Right renal pelvis (tissue), 4 donors: ENCODE measurements at regions not wholly inside any gene's neighbourhood (a gene's known extent, or its start where the extent isn't known, plus 50 kb on each side); places are given as distances from the start of the nearest gene placed in this dataset.

Source experiments
- DNase-seq, 4 donors: peaks; one replicate each; pipeline ENCODE4 v3.0.0-alpha.2; 2013; ENCODE audit warnings: low read depth in 4 of 4, low spot score in 3 of 4, missing footprints in 1 of 4

DNA sequence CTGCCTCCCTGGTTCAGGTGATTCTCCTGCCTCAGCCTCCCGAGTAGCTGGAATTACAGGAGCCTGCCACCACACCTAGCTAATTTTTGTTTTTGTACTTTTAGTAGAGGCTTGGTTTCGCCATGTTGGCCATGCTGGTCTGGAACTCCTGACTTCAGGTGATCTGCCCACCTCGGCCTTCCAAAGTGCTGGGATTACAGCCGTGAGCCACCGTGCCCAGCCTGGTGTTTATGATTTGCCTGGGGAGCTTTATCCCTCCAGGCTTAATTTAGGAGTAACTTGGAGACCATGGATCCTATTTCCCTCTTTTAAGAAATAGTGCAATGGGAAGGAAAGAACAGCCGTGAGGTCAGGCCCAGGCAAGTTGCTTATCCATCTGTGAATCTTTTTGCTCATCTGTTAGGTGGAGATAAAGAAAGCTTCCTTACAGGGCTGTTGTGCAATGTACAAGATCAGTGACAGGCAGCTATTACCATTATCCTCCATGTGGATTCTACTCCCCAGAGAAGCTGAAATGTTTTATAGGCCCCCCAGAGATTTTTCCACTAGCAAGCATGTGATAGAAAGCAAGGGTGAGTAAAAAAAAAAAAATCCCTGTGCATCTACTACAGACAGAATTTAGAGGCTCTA lies 104.9 kb upstream of the MGAT5 start:
- no peak for DNase-seq

DNA sequence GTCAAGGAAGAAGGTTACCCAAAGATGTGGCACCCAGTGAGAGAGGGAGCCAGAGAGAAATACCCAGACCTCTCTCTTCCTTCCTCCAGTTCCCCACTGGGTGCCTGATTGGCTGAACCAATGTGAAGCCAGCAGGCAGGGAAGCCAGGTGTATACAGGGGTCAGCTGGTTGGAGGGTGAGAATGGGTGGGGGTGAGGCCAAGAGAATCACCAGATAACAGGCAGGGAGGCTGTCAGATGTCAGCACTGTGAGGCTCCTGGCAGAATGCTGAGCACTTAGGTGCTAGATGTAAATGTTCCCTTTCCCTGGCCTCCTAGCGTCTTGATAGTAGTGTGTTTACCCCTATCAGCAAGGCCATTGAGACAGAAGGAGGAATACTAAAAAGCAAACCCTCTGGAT lies 104.0 kb upstream of the MGAT5 start:
- DNase-seq: no peak

DNA sequence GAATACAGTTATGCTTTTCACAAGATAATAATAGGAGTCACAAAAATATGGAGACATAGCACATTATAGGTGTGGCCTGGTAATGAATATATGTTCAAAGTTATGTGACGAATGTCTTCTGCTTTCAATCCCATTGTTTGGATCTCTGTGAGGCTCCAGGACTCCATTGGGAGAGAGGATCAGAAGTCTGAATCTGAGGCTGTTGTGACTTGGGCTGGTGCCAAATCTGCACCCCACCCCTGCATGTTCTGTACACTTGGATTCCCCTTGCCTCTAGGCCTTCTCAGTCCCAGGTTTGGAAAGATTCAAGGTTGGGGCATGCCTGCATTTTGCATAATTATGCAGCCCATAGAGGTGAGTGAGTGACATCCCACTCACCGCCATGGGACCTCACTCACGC lies 103.1 kb upstream of the MGAT5 start:
- no peak for DNase-seq

DNA sequence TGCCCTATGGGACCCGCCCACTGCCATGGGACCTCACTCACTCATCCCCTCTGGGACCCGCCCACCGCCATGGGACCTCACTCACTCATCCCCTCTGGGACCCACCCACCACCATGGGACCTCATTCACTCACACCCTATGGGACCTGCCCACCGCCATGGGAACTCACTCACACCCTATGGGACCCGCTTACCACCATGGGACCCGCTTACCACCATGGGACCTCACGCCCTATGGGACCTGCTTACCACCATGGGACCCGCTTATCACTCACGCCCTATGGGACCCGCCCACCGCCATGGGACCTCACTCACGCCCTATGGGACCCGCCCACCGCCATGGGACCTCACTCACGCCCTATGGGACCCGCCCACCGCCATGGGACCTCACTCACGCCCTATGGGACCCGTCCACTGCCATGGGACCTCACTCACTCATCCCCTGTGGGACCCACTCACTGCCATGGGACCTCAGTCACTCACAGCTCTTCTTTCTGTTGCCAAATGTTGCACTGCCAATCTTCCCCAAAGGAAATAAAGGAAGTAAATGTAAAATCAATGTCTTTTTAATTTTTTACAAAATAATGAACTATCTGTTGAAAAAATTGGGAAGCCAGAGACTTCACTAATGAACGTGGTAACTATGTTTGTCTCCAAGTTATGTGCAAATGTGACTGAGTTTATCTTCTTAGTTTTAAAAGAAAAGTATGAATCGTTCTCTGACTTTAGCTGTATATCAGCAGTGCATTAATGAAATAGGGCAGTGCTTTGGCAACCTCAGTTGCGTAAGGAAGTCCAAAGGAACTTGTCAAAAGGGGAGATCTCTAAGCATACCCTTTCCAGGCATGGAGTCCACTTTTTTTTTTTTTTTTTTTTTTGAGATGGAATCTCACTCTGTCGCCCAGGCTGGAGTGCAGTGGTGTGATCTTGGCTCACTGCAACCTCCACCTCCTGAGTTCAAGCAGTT lies 101.5 kb upstream of the MGAT5 start:
- DNase-seq: no peak

DNA sequence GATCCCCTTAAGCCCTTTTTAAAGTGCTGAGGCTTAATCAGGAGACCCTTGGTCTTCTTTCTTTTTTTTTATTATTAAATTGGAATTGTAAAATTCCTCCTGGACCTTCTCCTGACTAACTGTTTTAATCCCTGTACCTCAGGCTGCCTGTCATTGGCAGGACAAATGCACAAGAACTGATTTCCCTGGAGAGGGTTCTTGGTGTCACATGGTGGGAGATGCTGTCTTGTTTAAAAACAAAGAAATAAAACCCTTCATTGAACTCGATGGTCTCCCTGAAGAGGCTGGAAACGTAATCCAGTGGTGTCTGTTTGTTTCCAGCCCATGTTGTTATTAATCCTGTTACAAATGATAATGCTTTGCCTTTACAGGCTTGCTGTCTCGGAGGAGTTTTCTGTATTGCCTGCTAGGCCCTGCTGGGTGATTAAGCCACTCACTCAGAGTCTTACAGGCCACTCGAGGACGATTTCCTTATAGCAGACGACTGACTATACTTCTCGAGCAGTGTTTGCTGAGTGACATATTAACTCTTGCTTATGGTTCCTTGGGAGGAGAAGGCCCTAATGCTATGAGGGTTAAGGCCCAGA lies 100.5 kb upstream of the MGAT5 start:
- no peak for DNase-seq

DNA sequence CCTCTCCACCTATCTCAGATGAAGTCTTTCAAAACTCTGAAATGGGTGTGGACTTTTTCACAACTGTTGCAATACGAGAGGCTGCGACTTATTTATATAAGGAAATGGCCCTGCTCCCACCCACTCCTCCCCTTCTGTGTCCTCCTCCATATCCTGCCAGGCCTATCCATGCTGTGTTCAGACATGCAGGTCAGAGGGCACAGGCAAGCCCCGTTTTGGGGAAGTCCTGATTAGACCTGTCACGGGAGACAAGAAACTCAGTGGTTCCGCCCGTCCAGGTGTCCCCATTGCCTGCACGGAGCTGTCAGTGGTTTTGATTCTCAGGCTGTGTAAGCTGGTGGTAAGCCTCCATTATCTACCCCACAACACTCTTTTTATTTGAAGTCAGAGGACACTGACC lies 99.6 kb upstream of the MGAT5 start:
- DNase-seq: no peak

DNA sequence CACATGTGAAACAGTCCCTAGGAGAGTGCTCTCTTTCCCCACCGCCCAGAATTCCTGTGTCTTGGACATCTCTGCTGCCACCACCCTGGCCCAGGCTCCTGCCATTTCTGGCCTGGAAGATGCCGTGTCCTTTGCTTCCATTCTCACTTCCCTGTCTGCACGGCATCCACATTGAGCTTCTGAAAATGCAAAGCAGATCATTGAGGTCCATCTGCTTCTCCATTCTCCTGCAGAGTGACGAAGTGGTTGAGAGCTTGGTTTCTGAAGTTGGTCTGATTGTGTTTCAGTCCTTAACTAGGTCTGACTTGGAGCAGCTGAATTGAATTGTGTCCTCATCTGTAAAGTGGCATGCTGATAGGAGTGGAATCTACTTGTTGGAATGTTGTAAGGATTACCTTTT lies 98.7 kb upstream of the MGAT5 start:
- DNase-seq: no peak

DNA sequence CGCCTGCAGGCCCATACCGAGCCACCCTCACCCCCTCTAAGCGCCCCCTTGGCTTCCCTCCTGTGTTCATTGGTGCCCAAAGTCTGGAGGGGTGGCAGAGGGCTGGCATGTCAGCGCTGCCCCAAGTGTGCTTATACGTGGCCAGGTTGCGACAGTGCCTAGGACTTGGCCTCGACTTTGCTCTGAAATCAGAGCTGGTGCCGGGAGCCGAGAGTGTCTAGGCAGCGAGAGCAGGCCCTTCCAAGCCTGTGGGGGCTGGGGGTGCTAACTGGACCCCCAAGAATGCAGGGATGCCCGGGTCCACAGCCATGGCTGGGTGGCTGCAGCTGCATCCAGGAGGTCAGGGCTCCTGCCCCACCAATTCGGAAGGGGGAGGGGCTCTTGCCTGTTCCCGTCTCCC lies 95.6 kb upstream of the MGAT5 start:
- no peak for DNase-seq

DNA sequence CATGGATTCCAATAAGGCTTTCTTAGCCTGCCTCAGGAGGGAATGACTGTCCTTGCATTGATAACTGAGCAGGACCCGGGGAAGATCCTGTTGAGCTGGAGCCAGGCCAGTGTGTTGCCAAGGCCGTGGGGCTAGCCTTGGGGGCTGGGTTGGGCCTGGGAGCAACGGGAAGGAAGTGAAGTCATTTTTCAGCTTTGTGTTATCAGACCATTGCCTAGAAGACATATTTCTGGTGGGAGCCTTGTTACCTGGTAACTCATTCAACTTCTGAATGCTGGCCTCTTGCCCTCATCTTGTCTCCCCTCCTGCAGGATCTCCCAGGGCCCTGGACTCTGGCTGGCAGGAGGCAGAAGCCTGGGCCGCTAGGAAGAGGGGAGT lies 92.7 kb upstream of the MGAT5 start:
- DNase-seq: no peak

DNA sequence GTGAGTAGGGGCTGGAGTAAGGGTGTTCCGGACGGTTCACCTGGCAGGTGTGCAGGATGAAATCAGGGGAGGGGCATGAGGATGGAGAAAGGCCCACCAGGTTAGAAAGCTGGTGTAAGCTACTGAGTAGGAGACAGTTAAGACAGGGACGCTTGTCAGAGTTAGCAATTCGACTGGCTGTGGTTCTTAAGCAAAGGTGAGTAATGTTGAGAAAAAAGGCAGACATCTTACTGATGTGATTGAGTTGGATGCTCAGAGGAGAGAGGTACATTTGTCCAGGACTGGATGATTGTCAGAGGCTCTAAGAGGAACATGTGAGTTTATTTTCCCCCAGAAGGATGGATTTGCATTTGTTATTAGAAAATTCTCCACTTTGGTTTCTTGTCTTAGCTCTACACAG lies 90.5 kb upstream of the MGAT5 start:
- no peak for DNase-seq

DNA sequence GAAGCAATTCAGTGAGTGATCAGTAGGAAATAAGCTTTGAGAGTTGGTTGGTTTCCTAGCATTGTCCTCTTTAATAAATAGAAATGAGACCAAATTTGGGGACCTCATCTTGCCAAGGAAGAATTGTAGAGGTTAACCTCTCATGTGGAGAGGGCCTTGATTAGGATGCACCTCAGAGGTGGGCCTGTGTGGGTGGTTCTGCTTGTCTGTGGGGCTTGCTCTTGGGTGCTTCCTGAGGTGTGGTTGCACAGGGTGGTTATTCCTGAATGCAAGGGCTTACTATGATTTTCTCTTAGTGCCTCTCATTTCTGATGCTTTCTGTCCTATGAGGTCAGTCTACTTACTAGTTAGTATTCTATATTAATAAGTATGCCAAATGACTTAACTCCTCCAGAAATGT lies 89.6 kb upstream of the MGAT5 start:
- no peak for DNase-seq

DNA sequence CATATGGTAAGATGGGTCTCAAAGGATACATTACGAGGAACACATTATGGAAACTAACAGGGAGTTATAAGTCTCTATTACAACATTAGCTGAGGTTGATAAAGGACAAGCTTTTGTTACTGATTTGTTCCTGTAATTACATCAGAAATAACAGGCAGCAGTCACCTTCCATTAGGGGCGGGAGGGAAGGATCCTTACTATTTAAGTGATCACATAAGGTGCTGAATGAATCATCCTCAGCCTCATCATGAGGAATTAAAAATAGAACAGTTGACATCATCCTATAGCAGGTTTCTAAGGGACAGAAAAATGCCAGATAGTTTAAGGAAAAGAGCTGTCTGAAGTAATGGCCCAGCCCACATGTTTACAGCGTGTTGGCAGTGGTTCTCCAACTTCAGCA lies 86.9 kb upstream of the MGAT5 start:
- DNase-seq: no peak

DNA sequence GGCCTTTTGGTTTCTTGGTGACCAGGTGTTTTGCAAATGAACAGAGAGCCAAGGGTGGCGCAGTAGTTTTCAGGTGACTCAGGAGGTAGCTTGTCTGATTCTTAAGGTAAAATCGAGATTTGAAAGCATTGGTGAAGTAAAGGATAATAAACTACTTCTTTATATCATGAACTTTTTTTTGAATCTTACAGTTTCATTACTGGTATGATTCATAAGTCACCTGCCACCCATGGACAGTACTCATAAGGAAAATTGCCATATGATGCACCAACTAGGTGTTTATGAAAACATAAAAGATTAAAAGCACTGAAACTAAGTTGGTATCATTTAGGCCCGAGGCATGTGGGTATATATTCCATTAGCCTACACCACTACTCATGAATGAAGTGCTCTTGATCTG lies 84.1 kb upstream of the MGAT5 start:
- no peak for DNase-seq

DNA sequence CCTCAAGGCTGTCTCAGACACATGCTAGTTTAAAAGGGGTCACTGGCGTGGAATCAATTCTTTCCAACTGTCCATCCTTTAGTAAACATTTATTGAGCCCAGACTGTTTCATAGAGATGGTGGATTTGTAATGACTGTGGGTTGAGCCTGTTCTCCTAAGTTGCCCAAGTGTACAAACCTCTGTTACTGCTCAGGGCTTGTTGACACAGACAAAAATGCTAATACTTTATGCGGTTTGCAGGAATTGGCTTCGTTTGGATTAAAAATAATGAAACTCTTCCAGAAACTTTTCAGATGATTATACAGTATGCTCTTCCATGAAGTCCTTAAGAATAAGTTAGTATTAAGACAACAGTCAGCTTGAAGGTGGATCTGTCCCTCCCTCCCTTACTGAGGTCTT lies 83.6 kb upstream of the MGAT5 start:
- DNase-seq: no peak

DNA sequence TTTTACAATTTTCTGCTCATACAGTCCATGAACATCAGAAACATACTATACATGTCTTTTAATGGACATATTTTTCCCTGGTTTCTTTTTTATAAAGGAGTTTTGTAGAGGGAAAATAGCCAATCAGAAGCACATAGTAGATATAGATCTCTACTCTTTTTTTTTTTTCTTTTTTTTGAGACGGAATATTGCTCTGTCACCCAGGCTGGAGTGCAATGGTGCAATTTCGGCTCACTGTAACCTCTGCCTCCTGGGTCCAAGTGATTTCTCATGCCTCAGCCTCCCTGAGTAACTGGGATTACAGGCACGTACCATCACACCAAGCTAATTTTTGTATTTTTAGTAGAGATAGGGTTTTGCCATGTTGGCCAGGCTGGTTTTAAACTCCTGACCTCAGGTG lies 83.2 kb upstream of the MGAT5 start:
- no peak for DNase-seq

DNA sequence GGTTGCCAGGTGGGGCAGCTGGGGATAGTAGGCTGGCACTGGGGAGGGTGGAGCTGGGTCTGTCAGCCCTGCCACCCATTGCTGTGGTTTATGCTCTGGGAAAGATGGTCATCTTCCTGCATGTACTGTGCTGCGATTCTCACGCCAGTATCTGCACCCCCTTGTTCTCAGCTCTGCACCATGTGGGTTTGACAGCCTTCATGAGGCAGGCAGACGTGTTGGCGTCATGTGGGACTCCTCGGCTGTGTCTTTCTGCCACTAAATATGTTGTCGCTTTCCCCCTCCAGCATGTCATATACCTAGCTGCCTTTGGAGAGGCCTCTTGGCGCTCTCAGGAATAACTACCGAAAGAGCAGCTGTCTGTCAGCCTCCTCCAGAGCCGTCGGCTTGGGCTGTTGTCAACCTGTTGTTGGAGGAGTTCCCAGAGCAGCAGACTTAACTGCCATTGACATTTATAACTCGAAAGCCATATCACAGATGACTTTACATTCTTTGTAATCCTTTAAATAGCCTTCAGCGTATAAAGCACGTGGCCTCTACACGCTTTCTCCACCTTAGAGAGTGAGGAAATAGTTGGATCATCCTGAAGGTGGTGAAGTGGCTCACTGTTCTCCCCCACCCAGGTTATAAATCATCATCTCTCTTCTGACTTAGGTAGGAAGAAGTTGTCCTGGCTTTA lies 80.4 kb upstream of the MGAT5 start:
- DNase-seq: no peak

DNA sequence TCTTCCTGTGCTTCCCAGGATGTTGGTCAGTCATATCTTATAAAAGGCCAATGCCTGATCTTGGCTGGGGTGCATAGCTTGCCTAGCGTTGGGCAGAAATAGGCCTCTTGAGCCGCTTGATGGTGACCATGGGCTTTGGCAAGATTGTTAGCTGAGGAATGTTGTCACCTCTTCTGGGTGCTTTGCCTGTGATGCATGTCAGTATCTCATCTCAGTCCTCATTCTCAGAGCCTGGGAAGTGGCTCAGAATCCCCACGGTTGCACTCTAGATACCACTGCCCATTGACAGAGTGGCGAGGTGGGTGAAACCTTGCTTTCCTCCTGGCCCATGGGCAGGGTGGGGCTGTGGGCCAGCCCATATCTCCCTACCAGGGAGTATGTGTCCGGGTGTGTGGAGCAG lies 79.2 kb upstream of the MGAT5 start:
- no peak for DNase-seq

DNA sequence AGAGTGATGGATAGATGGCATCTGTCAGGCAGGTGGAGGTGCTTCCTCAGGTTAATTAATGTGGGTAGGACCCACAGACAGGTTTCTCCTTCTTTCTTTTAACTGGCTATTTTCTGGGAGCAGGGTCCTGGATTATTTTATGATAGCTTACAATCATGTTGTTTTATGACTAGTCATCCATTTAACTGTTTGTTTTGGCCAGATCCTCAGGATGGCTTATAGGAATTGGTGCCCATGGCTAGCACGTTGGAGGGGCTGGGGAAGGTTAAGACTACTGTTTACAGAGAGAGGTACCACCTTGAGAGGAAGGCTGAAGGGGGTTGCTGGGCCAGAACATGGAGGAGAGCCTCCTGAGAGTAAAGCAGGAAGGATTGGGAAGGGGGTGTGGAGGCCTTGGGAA lies 78.0 kb upstream of the MGAT5 start:
- DNase-seq: no peak

DNA sequence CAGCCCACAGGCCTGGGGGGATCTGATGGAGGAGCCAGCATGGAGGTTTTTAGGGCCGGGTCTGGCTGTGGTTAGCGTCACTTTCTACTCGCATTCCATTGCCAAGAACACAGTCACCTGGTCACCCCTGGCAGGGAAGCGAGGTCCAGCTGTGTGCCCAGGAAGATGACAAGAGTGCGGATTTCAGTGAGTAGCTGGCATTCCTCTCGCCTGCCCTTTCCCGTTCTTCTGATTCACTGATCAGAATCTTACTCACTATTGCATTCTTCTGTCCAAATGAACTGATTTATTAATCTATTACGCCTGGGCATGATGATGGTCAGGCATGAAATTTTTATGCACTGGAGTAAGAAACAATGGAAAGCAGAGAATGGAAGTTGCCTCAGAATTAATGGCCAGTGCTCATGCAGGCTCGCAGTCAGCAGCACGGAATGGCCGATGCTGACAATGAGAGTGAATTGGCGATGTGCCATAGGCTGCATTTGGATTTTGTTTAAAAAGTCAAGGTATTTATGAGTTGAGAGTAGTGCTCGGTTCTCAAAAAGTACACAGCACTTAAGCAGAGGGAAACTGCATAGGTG lies 76.4 kb upstream of the MGAT5 start:
- no peak for DNase-seq

DNA sequence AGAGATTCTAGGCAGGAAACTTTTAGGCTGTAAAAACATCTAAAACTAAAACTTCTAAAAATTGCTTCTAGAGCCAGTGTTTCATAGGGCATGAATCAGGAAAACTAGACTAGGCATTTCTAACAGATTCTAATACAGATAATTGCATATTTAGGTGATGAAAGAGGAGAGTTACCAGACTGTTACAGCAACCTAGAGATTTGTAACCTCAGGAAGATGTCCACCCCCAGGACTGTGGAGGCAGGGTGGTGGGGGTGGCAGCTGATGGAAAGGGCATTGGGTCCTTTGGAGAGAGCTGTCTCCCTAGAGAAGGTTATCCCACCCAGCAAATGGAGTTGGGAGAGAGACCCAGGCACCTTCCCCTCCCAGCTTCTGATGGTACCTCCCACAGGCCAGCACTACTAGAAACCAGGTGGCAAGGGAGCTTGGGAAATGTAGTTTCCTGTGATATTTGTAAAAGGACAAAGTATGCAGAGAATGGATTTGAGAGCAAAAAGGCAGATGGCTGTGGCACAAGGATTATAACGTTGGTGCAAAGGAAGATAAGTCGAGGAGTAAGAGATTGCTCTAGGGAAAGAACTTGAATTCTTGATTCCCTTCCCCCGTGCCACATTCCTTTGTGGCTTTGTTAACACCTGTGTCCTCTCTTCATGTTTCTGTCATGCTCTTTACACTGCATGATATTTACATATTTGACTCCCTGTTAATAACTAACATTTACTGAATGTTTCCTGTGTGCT lies 75.6 kb upstream of the MGAT5 start:
- DNase-seq: no peak
